Adrenal gland (tissue), 5 donors: ENCODE measurements at regions not wholly inside any gene's neighbourhood (a gene's known extent, or its start where the extent isn't known, plus 50 kb on each side); places are given as distances from the start of the nearest gene placed in this dataset.

Experiments used
- POLR2A ChIP-seq, 2 donors: fragments of 450-650 bp; IDR thresholded peaks; one replicate each; pipeline ENCODE4 v1.6.1; 2017; ENCODE audit warnings: antibody characterized with exemption in 2 of 2, mild to moderate bottlenecking in 2 of 2, moderate library complexity in 1 of 2
- TF ChIP-seq, protein P1 (sequence below), 6 experiments: fragments of 450-650 bp in 4 of 6; fragments of 200-600 bp in 2 of 6; sonication (generic) in 1 of 6; IDR thresholded peaks; 1 replicate in 5 of 6; 2 replicates in 1 of 6; pipeline versions ENCODE4 v1.5.1 to v1.8.0; 2016 to 2021; ENCODE audit warnings: antibody characterized with exemption in 6 of 6, mild to moderate bottlenecking in 2 of 6, moderate library complexity in 1 of 6
- donor health status: DM: no; HTN: no; CAD: no.

DNA sequence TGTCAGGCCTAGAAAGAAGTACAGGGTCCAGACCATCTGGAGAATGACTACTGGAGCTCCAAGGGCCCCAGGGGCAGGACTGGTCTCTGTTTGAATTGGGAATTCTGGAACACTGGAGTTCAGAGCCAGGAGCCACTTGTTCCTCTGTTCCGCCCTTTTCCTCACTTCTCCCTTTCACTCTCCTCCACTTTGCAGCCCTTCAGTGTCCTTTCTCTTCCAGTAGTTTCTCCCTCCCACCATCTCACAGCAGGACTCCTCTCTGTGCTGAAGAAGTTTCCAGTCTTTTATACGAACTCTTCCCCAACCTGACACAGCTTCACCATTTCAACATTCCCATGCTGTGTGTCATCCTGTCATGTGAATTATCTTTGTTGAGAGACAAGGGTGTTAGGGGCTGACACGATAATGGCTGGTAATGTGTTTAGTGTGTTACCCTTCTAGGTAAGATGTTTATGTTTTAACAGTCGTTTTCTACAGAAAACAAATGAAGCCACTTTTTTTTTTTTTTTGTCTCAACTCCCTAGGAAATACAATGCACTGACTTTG is 180.3 kb upstream of the MYOCD start:
- TF ChIP-seq, protein P1, sequence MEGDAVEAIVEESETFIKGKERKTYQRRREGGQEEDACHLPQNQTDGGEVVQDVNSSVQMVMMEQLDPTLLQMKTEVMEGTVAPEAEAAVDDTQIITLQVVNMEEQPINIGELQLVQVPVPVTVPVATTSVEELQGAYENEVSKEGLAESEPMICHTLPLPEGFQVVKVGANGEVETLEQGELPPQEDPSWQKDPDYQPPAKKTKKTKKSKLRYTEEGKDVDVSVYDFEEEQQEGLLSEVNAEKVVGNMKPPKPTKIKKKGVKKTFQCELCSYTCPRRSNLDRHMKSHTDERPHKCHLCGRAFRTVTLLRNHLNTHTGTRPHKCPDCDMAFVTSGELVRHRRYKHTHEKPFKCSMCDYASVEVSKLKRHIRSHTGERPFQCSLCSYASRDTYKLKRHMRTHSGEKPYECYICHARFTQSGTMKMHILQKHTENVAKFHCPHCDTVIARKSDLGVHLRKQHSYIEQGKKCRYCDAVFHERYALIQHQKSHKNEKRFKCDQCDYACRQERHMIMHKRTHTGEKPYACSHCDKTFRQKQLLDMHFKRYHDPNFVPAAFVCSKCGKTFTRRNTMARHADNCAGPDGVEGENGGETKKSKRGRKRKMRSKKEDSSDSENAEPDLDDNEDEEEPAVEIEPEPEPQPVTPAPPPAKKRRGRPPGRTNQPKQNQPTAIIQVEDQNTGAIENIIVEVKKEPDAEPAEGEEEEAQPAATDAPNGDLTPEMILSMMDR (IDR thresholded peaks at IDR 0.05) = no peak
- TF ChIP-seq POLR2A (IDR thresholded peaks at IDR 0.05) = no peak
